ENCODE measurements at regions not wholly inside any gene's neighbourhood (a gene's known extent, or its start where the extent isn't known, plus 50 kb on each side); places are given as distances from the start of the nearest gene placed in this dataset.
"Not testable (repeated sequence)": the region's sequence is repeated elsewhere in the genome, so short reads cannot be mapped to it uniquely, and the experiment has no call there.

DNA sequence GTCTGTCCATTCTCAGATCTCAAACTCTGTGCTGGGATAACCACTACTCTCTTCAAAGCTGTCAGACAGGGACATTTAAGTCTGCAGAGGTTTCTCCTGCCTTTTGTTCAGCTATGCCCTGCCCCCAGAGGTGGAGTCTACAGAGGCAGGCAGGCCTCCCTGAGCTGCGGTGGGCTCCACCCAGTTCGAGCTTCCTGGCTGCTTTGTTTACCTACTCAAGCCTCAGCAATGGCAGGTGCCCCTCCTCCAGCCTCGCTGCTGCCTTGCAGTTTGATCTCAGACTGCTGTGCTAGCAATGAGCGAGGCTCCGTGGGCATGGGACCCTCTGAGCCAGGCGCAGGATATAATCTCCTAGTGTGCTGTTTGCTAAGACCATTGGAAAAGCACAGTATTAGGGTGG is 53.1 kb upstream of the HUNK start:
- DNase-seq: not testable (repeated sequence)

DNA sequence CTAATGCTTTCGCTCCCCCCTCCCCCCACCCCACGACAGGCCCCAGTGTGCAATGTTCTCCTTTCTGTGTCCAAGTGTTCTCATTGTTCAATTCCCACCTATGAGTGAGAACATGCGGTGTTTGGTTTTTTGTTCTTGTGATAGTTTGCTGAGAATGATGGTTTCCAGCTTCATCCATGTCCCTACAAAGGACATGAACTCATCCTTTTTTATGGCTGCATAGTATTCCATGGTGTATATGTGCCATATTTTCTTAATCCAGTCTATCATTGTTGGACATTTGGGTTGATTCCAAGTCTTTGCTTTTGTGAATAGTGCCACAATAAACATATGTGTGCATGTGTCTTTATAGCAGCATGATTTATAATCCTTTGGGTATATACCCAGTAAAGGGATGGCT is 58.5 kb upstream of the HUNK start:
- not testable (repeated sequence) for DNase-seq

DNA sequence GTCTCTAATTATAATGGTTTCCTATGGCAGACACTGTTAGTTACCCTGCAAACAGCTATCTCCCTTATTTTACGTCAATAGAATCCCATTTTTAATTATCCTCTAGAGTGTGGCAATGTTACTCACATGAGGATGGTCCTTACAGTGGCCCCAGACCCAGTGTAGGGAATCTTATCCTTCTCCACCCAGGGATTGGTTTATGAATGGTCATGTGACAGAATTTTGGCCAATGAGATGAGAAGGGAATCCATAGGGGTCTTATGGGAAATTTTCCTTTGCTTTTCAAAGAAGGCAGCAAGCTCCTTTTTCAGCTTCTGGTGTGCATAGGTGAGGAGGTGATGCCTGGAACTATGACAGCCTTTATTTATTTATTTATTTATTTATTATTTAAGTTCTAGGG is 59.0 kb upstream of the HUNK start:
- DNase-seq: no peak

DNA sequence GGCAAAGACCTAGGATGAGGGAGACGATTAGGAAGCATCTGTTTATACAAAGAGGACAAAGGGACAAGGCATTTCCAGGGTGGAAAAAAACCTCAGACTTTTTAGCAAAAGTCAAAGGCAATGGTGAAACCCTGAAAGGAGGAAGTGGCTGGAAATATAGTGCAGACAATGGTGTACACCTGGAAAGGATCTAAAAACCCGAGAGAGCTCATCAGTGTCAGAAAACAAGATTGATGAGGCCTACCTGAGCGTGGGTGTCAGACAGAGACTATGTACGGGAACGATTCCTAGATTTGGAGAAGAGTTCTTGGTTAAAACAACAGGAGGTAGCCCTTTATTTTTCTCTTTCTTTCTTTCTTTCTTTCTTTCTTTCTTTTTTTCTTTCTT is 68.8 kb upstream of the HUNK start:
- no peak for DNase-seq

DNA sequence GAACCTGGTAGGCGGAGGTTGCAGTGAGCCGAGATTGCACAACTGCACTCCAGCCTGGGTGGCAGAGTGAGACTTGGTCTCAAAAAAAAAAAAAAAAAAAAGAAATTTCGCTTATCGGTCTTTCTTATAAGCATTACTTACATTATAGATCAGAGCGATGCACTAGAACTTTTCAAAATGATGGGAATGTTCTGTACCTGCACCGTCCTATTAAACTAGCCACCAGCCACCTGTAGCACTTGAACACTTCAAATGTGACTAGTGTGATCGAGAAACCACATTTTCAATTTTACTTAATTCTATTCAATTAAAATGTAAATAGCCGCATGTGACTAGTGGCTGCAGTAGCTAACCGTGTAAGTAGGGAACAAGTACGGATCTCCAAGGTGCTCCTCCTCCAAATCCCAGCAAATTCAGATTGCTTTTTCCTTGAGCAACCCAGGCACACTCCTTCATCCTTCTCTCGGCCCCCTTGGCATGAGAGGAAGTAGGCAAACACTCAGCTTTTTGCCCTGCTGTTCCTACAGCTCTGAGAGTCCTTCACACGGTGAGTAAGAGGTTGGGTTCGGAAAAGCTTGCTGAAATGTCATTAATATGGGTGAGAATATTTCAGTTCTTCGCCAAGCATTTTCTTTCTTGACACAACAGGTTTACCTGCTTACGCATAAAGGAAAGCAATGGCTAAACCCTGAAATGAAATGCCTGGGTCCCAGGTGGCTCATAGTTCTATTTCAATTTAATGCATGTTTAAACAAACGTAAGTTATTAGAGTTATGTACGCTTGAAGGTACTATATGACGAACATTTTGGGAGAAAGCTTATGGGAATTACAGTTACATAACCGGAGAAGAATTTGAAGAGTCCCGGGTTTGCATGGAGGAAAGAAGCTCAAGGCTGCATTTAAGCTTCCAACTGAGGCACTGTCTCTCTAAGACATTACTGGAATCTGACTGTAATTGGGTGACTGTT is 69.5 kb upstream of the HUNK start:
- DNase-seq: no peak

DNA sequence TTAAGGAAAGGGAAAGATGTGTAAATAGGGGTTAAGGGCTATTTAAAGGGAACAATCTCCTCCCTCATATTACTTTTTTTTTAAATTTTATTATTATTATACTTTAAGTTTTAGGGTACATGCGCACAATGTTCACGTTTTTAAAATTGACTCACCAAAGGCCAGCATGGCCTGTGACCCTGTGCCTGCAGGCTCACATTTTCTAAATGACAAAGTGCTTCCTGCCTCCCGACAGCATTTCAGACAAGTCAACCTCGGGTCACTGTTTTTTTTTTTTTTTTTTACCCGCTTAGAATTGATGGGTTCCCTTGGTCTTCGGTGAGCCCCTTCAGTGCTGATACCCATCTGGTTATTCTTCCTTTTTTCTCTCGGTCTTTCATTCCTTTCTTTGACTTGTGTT is 70.4 kb upstream of the SCAF4 start:
- DNase-seq: no peak

DNA sequence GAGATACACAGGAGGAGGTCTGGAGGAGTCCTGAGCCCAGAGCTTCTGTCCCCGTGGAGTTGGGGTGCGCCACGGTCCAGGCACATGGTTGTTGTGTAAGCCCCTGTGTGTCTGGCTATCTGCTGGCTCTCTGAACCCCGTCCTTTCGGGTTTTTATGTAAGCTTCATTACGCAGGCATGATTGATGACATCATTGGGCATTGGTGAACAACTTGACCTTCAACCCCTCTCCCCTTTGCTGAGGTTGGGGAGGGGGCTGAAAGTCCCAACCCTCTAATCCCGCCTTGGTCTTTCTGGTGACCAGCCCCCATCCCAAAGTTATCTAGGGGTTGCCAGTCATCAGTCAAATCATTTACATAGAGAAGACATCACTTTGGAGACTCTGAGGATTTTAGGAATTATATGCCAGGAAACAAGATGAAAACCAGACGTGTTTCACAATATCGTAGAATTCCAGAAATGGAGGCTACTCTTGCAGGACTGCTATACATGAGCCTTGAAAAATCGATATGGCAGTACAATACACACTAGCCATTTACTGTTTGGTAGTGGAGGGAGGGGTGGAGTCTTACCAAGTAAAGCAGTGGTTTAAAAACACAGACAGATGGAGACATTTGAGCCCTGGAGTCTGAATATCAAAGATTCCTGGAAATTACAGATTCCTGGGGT is 69.8 kb upstream of the SCAF4 start:
- DNase-seq: peak; percentile 50

DNA sequence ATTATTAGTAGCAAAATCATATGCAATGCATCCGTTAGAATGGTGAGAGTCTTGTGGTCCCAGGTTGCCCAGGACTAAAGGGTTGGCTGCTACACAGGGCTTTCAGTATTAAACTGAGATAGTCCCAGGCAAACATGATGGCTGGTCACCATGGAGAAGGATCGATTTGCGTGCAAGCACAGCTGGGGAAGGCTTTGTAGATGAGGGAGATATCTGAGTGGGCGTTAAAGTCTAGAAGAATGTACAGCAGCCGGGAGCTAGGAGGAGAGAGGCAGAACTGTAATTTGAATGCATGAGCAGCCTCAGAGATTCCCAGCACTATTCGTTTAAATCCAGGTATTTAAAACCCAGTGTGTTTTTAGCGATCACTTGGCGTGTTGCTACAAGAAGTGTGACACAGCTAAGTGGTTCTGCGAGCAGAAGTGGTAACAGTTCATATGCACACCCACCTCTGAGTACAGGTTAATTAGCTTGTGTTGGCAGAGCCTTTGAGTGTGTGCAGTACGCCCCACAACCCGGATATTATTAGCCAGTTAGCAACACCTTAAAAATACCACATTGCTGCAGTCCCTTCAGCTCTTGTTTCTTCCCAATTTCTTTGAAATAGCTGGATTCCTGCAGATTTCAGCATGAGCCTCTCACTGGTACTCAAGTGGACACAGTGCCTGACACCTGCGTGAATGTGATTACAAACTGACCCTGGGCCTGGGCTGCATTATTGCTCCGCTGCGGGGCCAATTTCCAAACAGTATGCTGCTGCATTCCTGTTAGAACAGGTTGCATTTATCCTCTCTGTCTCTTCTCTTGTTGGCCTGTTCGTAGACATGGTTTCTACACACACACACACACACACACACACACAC is 67.2 kb upstream of the SCAF4 start:
- DNase-seq: no peak

DNA sequence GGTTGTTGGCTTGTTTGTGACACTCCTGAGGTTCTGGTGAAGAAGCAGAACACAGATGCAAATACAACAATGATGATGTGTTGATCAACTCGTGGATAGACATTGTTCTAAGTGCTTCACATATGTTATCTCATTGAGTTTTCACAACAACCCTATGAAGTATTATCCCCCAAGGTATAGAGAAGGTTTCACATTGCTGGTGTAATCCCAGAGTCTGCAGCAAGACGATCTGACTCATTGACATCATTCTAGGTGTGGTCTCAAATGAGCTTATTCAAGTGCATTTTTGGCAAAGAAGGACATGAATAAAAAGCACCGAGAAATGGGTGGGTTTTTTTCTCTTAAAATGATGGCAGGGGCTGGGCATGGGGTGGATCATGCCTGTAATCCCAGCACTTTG is 64.1 kb upstream of the SCAF4 start:
- DNase-seq: no peak

DNA sequence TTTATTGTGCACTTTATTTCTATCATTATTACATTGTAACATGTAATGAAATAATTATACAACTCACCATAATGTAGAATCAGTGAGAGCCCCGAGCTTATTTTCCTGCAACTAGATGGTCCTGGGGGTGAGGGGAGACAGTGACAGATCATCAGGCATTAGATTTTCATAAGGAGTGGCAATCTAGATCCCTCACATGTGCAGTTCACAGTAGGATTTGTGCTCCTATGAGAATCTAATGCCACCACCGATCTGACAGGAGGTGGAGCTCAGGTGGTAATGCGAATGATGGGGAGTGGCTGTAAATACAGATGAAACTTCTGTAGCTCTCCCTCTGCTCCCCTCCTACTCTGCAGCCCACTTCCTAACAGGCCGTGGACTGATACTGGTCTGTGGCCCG is 58.5 kb upstream of the SCAF4 start:
- not testable (repeated sequence) for DNase-seq

DNA sequence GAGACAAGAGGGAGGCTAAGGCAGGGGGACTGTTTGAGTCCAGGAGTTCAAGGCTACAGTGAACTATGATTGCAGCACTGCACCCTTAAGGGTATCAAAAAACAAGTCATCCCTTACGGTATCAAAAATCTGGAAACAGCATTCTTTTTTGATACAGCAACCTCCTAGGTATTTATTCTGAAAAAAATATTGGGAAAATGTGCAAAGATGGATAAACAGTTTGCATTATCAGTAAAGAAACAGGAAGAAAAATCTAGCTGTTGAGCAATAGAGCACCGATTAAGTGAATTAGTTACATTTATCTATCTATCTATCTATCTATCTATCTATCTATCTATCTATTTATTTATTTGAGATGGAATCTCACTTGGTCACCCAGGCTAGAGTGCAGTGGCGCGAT is 56.7 kb upstream of the SCAF4 start:
- DNase-seq: no peak

DNA sequence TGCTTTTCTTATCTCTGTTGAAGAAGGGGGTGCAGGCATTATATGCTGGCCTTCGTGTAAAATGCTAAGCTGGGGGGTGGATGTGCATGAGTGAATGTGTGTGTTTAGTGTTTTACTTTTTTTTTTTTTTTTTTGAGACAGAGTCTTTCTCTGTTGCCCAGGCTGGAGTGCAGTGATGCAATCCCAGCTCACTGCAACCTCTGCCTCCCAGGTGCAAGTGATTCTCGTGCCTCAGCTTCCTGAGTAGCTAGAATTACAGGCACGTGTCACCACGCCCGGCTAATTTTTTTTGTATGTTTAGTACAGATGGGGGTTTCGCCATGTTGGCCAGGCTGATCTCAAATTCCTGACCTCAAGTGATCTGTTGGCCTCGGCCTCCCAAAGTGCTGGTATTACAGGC is 55.8 kb upstream of the SCAF4 start:
- not testable (repeated sequence) for DNase-seq

DNA sequence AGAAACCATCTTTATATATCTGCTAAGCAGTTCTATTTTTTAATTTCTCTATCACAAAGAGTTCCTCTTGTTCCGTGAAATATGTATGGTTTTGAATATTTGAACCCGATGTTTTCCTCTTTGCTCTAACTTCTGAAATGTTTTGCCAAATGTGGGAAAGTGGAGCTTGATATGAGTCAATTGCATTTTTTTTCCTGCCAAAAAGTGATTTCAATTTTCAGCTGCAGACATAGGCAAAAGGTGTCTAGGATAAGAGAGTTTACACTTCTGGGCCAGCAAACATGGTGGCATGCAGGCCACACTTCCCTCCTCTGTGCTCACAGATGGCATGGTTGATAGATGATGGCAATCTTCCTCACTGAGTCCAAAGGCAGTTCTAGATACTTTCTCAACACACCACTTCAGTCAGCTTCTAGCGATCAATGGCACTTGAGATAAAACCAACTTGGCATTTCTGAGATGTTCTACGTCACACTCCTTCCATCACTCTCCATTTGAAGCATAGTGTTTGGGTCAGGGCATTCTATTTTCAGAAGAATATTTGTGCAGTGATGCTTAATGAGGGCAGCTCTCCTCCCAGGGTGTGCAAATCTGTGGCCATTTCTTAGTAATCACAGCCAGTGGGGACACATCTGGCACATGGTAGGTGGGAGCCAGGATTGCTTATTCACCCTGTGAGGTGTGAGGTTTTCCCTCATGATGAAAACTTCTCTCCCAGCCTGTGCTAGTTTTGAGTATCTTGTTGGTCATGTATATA is 54.4 kb upstream of the SCAF4 start:
- no peak for DNase-seq

DNA sequence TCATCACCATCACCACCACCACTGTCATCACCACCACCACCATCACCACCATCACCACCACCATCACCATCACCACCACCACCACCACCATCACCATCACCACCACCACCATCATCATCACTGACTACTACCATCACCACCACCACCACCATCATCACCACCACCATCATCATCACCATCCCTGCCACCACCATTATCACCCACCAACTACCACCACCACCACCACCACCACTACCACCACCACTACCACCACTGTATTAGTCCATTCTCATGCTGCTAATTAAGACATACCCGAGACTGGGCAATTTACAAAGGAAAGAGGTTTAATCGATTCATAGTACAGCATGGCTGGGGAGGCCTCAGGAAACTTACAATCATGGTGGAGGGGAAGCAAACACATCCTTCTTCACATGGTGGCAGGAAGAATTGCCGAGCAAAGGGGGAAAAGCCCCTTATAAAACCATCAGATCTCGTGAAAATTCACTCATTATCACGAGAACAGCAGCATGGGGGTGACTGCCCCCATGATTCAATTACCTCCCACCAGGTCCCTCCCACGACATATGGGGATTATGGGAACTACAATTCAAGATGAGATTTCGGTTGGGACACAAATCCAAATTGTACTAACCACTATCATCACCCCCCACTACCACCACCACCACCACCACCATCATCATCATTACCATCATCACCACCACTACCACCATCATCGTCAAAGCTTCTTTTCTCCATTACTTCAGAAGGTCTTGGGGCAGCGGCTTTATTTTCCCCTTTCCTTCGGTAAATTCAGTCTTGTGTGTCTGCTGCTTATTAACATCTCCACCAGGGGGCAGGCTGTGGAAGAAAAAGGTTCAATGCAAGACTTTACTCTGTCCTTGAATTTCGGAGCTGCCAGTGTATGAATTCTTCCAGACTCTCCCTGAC is 53.6 kb upstream of the SCAF4 start:
- DNase-seq: peak; percentile 53

DNA sequence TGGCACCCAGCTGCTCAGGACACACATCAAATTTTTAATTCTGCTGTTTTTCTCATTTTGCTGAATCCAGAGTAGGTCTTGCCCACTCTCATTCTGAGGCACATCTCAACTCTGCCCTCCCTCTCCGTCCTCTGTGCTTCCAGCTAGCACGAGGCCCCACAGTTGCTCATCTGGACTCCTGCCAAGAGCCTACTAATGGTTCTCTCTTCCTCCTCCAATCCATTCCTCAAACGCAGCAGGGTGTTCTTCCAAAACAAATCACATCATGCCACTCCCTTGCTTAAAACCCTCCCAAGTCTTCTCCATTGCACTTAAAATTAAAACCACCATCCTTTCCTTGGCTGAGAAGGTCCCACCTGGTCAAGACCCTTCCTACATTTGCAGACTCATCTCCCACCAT is 49.8 kb upstream of the SCAF4 start:
- no peak for DNase-seq
